Loucy (cell line): ENCODE measurements at regions not wholly inside any gene's neighbourhood (a gene's known extent, or its start where the extent isn't known, plus 50 kb on each side); places are given as distances from the start of the nearest gene placed in this dataset.
"Not testable (repeated sequence)": the region's sequence is repeated elsewhere in the genome, so short reads cannot be mapped to it uniquely, and the experiment has no call there.

Source experiments
- CTCF ChIP-seq: fragments of 200-600 bp; sonication (generic); conservative IDR thresholded peaks from 2 replicates; pipeline ENCODE4 v1.5.1; 2014; ENCODE audit warnings: mild to moderate bottlenecking, antibody characterized with exemption, low read length
- EZH2phosphoT487 ChIP-seq: fragments of 200-600 bp; IDR thresholded peaks from 2 replicates; pipeline ENCODE4 v1.6.1; 2018; ENCODE audit warnings: antibody characterized with exemption, mild to moderate bottlenecking, moderate library complexity, borderline replicate concordance

DNA sequence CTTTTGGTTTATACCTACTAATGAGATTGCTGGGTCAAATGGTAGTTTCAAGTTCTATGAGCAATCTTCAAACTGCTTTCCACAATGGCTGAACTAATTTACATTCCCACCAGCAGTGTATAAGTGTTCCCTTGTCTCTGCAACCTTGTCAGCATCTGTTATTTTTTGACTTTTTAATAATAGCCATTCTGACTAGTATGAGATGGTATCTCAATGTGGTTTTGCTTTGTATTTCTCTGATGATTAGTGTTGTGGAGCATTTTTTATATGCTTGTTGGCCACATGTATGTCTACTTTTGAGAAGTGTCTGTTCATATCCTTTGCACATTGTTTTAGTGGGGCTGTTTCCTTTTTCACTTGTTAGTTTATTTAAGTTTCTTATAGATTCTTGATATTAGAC, 449.3 kb upstream of the ATP11B start:
- not testable (repeated sequence) for TF ChIP-seq CTCF, EZH2phosphoT487
